NK-92 treated with Interleukin-12 subunit alpha and Interleukin-12 subunit beta, amount 100 ng/mL, for 24 hours (cell line): ENCODE measurements at regions not wholly inside any gene's neighbourhood (a gene's known extent, or its start where the extent isn't known, plus 50 kb on each side); places are given as distances from the start of the nearest gene placed in this dataset.

Source experiments
- DNase-seq: peaks from one replicate; lab custom pipeline; 2025; lab: John Stamatoyannopoulos, UW

DNA sequence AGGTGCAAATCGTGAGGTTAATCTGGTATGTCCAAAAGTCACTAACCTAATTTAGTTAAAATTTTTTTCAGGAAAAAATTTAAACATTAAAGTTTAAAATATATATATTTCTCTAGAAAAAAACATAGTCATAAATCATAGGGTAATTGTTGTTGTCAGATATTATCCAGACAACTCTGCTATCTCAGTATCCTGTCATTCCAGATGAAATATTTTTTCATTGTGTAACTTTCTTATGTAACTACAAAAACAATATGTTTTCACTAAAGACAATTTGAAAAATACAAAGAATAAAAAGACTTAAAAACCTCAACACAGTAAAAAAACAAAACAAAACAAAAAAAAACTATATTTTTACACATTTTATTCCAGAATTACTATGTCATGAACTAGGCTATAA lies 57.6 kb downstream of the TENT5A start:
- DNase-seq, result no peak

DNA sequence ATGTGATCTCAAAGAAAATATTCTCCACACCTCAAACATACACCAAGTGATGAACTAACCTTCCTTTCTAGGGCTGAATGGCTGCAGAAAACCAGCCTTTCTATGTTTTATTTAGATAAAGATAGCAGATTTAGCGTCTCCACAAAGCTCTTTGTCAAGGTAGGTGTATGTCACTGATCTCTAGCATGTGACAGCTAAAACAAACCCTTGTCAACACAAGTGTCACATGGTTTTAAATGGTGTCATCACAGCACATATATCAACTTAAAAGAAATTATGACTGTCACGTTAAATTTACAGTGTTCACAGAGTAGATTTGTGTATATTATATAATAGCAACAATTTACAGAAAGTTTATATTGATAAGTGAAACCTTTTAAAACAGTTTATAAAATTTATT lies 58.3 kb downstream of the TENT5A start:
- DNase-seq, result no peak

DNA sequence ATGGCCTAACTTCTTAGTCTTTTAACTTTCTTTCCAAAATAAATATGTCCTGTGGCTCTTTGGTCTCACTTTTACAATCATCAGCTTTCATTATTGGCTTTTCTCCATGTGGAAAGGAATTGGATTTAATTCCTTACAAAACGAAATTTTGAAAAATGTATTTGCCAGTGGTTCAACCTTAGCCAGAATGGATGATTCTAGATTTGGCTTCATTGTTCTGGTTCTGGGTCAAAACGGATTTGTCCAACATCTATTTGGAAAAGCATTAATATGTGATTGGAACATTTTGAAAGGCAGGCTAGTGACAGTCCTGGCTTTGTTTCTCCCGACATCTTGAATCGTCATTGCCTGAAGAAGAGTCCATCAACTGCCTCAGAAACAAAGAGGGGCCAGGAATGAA lies 59.2 kb downstream of the TENT5A start:
- no peak for DNase-seq

DNA sequence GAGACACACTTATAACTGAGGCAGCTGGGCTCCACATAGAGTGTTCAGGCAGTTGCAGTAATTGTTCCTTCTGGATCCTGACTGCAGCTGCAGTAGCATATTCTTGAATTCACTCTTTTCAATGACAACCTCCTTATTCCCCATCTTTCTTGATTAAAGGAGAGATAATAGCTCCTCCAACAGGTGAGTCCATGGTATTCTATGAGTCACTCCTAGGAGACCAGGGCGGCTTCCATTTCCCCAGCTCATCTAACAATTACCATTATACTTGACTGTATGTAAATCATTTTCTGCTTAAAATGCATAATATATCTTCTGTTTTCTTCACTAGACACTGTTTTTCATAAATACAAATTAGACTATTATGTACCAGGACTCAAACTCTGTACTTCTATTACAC lies 62.4 kb downstream of the TENT5A start:
- no peak for DNase-seq

DNA sequence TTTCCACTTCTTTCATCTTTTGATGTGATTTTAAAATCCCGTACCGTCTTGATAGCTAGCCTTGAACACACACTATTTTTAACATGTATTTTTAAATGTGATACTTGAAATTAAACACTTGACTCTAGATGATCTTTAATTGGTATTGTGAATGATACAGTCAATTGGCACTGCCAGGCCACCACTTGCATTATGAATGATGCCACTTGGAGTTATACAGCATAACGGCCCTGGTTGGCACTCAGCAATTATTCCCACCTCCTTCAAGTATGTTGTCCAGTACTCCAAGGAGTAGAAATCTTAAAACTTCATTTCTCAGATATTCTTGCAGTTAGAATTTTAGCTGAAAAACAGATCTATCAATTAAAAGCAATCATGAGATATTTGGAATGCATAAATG lies 62.9 kb downstream of the TENT5A start:
- no peak for DNase-seq

DNA sequence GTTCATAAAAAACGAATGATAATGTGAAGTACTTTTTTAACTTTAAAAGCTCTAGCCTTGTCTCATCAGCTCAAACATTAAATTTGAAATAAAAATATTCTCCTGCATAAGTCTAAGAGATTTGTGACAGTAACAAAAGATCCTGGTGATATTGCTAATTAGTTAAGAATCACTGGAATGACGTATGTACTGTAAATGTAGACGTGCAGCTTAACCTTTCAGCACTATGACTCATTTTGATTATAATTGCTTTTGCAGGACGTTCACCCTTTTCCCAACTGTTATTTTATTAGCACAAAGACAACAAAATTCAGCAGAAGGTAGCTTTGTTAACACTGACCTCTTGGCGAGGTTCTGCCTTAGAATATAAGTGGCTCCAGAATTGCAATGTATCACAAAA lies 68.6 kb downstream of the TENT5A start:
- no peak for DNase-seq

DNA sequence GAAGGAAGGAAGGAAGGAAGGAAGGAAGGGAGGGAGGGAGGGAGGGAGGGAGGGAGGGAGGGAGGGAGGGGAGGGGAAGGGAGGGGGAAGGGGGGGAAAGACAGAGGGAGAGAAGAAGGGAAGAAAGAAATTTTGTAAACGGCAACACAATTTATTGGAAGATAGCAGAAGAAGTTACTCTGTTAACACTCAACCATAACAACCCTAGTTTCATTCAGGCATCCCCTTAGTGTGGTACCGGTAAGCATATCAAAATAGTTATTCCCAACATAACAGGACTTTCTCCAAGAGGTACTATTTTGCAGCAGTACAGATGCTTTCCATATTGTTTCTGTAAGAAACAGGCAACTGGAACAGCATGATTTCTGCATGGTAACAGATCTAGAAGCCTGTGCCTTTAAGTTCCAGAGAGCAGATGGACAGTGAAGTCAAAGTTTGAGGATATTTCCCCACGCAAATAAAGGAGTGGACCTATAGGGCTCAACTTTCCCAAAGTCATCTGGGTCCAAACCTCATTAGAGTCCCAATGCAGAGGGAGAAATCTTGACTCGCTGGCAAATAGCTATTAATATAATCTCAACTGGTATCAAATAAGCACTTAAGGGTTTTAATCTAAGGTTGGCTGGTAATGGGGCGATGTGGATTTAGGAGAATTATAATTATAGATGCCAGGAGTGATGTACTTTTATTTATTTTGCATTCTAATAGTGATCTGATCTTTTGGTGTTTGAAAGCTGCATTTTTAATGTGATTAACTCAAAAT lies 69.4 kb downstream of the TENT5A start:
- DNase-seq, result no peak

DNA sequence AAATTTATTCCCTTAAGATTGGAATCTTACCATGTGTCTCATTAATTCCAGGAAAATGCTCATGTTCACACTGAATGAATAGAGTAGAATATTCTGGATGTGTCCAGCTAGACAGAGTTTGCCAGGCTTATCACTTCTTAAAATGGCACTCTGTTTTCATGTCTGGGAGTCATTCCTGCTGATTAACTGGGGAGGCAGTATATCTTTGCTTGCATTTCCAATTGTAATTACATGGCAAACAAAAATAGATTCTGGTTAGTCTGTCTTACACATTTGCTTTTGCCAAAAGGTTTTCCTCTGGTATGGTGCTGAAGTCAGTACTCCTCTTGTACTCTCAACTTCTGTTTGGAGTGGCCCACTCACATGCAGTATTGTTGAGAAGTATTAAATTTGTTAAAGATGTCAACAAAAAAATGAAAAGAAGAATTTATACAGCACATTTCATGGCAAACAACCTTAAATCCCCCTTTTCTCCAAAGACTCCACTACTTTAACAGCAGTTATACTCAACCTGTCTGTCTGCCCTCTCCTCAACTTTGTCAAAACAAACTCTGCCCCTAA lies 70.2 kb downstream of the TENT5A start:
- no peak for DNase-seq

DNA sequence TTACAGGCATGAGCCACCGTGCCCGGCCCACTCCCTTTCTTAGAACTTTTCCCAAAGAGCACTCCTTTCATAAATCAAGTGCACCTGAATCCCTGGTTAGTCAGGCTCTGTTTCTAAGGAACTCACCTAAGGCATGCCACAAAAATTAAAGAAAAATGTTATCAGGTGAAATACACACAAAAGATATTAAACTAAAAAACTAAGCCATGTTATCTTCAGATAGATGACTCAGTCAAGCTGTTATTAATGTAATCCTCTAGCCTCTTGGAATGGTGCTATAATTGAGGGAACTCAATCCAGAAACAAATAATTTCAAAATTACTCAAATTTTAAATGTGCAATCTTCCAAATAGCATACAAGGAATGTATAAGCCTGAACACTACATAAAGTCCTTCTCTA lies 83.0 kb downstream of the TENT5A start:
- DNase-seq, result no peak

DNA sequence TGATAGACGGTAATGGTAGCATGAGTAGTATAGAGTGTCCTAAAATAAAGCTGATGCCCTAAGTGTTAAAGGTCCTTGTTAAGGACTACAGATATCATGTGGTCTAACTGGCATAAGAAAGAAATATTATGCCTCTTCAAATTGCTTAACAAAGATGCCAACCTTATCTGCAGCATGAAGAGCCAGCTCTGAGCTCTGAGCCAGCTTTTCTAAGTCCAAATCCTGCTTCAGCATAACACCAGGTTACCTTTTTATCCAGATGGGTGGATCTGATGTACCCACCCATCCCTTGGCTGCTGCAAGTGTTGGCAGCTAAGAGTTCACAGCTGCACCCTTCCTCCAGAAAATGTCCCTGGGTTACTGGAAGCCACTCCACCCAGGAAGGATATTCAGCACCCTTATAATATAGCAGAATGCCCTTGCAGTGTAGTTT lies 83.8 kb downstream of the TENT5A start:
- DNase-seq, result no peak

DNA sequence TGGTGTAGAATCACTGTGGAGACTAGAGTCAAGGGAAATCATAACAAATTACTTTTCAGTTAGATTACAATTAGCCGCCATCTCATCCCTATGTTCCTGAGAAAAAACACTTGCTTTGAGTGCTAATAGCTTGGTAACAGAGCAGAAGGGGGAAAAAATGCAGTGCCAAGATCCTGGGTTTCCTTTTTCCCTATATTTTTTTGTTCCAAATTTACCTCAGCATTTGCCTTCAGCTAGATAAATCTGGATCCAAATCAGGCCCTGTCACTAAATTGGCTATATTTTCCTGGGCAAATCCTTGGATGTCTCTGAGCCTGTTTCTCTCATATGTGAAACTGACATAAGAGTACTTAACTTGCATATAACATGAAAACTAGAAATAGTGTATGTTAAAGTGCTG lies 86.0 kb downstream of the TENT5A start:
- no peak for DNase-seq

DNA sequence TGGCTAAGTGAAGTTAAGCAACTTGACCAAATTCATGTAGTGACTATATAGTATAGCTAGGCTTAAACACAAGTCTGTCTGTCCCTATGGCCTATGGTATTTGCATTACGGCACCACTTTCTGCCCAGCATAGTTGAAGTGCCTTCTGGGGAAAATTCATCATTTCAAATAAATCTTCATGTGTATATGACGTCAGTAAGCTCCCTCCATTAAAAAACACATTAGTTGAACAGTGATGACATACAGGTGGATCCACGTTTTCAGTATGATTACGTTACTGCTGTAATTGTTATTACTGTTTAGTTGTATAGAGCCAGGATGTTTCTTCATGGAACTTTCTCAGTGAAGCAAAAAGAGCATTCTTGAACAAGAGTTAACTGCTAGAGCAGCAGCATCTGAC lies 96.2 kb downstream of the TENT5A start:
- no peak for DNase-seq

DNA sequence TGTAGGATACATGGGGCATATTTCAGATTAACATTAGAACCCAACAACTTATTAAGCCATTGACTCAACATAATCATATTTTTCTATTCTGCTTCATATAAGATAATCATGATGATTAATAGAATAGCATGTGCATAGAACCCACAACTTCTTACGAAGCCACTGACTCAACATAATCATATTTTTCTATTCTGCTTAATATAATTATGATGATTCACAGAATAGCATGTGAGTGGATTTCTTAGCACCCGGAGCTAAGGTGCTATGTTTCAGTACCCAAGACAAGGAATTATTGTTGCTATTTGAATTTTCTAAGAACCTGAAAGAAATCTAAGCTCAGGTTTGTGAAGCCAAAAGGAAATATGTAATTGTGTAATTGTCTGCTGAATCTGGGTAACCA lies 96.8 kb downstream of the TENT5A start:
- no peak for DNase-seq

DNA sequence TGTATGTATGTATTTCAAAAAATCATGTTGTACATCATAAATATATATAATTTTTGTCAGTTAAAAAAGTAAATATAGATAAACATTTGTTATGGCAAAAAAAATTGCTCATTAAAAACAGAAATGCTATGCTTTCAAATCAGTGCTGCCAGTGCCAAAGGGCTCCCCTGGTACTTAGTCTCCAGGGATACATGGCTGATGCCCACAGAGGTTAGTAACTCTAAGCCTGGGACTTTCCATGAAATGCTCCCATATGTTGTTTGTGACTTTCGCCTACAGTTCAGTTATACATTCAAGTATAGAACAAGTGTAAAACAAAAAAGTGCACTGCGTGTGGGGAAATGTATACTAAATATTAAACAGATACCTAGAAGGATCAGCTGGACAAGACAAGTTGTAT lies 104.0 kb downstream of the TENT5A start:
- no peak for DNase-seq

DNA sequence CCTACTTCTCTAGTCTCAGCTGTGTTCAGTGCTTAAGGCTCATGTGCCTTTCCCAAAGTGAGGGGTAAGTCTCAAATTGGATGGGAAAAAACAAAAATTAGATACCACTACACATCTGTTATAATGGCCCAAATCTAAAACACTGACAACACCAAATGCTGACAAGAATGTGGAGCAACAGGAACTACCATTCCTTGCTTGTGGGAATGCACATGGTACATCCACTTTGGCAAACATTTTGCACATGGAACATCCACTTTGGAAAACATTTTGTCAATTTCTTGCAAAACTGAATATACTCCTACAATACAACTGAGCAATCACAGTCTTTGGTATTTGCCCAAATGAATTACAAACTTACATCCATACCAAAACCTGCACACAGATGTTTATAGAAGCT lies 109.3 kb downstream of the TENT5A start:
- no peak for DNase-seq

DNA sequence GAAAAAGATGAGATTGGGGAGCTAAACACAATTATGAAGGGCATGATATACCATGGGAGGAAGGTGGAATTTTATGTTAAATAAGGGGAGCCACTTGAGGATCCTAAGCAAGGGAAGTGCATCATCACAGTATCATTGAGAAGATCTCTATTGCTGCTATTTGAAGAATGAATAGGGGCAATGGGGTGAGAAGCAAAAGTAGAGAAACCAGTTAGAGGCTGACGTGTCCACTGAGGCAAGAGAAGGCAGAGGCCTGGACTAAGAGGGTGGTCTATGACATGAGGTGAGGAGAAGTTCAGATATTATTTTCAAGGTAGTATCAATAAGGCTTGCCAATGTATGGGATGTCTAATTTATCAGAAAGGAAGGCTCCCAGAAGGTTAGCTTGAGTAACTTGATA lies 111.6 kb downstream of the TENT5A start:
- no peak for DNase-seq

DNA sequence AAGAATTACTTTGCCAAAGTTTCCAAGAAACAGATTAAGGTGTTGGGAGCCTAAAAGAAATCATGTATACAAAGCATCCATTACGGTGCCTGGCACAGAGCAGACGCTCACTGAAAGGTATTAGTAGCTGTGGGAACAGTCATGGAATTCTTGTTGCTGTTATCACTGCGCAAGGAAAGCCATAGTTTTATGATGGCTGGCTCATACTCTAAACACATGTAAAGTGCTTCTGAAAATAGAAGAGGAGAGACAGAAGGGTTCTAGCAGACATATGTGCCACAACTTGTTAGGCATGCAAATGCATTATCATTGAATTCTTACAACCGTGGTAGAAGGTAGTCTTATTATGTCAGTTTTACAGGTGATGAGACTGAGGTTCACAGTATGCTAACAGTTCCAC lies 112.4 kb downstream of the TENT5A start:
- DNase-seq, result no peak

DNA sequence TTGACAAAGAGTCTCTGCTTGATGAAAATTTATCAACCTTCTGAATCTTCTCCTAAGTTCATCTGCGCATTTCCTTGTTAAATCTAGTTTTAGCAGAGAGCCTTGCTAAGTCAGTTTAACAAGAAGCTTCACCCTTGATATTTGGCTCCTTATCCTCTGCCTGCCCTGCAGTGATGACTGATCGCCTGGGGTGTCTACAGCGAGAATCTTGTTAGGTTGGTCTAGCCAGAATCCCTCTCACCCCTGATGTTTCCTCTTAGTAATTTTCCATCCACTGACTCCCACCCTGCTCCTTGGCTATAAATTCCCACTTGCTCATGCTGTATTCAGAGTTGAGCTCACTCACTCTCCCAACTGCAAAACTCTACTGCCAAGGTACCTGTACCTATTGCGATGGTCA lies 114.1 kb downstream of the TENT5A start:
- DNase-seq, result no peak

DNA sequence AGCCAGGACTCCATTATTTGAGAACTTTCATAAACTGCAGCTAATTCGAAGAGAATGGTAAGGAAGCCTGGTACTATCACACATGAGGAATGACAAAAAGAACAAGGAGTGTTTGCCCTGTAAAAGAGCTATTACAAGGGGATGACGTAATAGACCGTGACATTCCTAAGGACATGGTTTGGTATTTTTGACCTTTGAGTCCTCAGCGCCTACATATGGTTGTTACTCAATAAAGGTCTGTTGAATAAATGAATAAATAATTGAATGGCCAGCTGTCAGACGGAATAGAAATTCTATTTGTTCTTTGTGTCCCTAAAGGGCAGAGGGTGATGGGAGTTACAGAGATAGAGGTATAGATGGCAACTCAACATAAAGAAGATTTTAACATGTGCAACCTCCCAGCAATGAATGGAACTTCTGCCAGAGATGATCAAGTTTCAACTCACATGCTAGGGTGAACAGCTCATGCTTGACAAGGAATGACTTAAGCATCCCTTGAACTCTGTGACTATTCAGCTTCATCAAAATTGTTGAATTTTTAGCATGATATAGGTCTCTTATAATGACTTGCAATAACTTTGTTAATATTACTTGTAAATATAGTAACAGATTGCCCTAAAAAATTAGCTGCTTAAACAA lies 115.4 kb downstream of the TENT5A start:
- DNase-seq, result no peak

DNA sequence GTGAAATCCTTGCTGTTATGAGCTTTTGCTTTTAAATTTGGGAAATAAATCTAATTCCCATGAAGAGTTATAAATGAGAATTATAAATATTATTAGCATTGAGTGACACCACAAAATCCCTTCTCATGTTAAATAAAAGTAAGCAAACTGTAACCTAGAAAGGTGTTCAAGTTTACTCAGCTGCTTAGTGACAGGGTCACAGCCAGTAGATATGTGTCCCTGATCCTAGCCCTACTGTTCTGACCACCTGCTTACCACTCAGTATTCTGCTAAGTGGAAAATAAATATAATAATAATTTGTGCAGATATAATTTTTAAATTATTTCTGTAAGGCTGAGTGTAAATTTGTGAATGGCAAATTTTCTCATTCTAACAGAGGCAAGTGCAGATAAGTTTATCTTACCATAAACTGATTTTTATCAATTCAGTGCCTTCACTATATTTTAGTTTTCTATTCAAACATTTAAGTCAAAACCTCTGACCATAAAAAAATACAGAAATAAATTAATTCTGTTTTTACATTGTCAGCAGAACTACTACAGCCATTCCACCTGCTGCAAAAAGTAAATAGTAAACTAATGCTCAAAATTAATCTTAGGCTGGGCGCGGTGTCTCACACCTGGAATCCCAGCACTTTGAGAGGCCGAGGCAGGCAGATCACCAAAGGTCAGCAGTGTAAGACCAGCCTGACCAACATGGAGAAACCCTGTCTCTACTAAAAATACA lies 118.2 kb downstream of the TENT5A start:
- DNase-seq, result no peak

DNA sequence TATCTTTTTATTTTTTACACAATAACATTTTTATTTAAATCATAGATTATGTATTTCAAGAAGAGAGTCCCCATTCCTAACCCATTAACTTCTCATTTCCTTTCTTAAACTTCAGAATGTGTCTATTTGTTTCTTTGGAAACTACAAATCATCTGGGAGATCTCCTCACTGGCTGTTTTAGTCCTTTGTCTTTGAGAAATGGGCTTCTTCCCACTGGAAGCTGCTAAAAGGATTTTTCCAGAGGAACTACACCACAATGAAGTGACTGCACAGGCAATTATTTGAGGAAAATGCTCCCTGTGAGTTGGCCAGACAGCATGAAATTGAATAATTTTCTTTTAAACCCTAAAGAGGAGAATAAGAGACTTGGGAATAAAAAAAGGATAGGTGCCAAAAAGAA lies 119.1 kb downstream of the TENT5A start:
- DNase-seq, result no peak

DNA sequence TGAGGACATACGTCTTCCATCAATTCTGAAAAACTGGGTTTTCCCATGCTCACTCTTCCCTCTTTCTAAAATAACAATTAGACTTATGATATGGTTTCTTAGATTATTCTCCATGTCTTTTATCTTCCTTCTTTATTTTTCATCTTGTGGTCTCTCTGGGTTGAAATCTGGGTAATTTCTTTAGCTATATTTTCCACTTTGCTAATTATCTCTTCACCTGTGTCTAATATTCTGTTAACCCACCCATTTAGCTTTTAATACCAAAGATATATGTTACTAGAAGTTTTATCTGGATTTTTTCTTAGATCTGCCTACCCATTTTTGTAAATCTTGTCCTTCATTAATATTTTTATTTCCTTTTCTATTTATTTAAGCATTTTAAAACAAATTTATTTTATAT lies 121.8 kb downstream of the TENT5A start:
- no peak for DNase-seq

DNA sequence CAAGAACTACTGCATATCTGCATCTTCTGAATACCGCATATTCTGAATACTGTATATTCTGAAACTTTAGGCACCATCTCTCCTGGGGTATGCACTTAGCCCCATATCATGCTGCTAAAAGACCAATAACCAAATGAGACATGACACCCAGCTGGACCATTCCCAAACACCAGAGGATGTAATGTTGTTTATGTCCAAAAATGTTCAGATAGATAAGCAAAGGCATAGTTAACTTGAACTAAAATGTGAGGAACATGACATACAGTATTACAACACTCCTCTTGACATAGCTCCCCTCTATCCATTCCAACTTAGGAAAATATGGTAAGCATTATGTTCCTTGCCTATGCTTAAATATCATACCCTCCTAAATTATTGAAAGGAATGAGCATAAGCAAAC lies 127.3 kb downstream of the TENT5A start:
- no peak for DNase-seq
